ENCODE measurements at regions not wholly inside any gene's neighbourhood (a gene's known extent, or its start where the extent isn't known, plus 50 kb on each side); places are given as distances from the start of the nearest gene placed in this dataset.

- no peak overlapping the region for H3K4me3 ChIP-seq
- no peaks in the 10 kb centered on the region for H3K27me3 ChIP-seq
- DNase-seq (ENCODE audit: low spot score): no peak
- TF ChIP-seq CTCF (IDR thresholded peaks at IDR 0.05): no peak
- no peaks in the 10 kb centered on the region for H3K9me3 ChIP-seq
- no peaks in the 10 kb centered on the region for H3K4me1 ChIP-seq
- H3K27ac ChIP-seq: no peak overlapping the region
- no peaks in the 10 kb centered on the region for H3K36me3 ChIP-seq
Measured at GRCh38 chr7:136527554-136527953, 340.9 kb upstream of the CHRM2 start.

- Histone ChIP-seq H3K27ac (no peak overlapping the region), H3K4me3 (no peak overlapping the region), H3K9me3 (no peaks in the 10 kb centered on the region), H3K36me3 (no peaks in the 10 kb centered on the region), H3K4me1 (no peaks in the 10 kb centered on the region), H3K27me3 (no peaks in the 10 kb centered on the region)
- DNase-seq (ENCODE audit: low spot score): no peak
- TF ChIP-seq CTCF (IDR thresholded peaks at IDR 0.05): no peak
Measured at GRCh38 chr7:136526408-136527105, 341.9 kb upstream of the CHRM2 start.

GRCh38 chr7:136523571-136523970 lies 344.9 kb upstream of the CHRM2 start:
- H3K27me3 ChIP-seq: no peaks in the 10 kb centered on the region
- TF ChIP-seq CTCF (IDR thresholded peaks at IDR 0.05): no peak
- no peak for DNase-seq (ENCODE audit: low spot score)
- no peaks in the 10 kb centered on the region for H3K9me3 ChIP-seq
- no peak overlapping the region for H3K4me3 ChIP-seq
- H3K27ac ChIP-seq: no peak overlapping the region
- no peaks in the 10 kb centered on the region for H3K4me1 ChIP-seq
- no peaks in the 10 kb centered on the region for H3K36me3 ChIP-seq

GRCh38 chr7:136517971-136518370 lies 350.5 kb upstream of the CHRM2 start:
- Histone ChIP-seq H3K9me3 (no peaks in the 10 kb centered on the region), H3K4me1 (no peaks in the 10 kb centered on the region), H3K27ac (no peak overlapping the region), H3K4me3 (no peak overlapping the region), H3K27me3 (no peaks in the 10 kb centered on the region), H3K36me3 (no peaks in the 10 kb centered on the region)
- DNase-seq (ENCODE audit: low spot score): no peak
- TF ChIP-seq CTCF (IDR thresholded peaks at IDR 0.05): no peak

GRCh38 chr7:136514776-136515175 lies 353.7 kb upstream of the CHRM2 start:
- no peaks in the 10 kb centered on the region for H3K36me3 ChIP-seq
- DNase-seq (ENCODE audit: low spot score): no peak
- H3K4me3 ChIP-seq: no peak overlapping the region
- no peak overlapping the region for H3K27ac ChIP-seq
- H3K4me1 ChIP-seq: no peaks in the 10 kb centered on the region
- no peak for TF ChIP-seq CTCF (IDR thresholded peaks at IDR 0.05)
- no peaks in the 10 kb centered on the region for H3K9me3 ChIP-seq
- no peaks in the 10 kb centered on the region for H3K27me3 ChIP-seq

- H3K36me3 ChIP-seq: no peaks in the 10 kb centered on the region
- no peaks in the 10 kb centered on the region for H3K27me3 ChIP-seq
- H3K4me1 ChIP-seq: no peaks in the 10 kb centered on the region
- H3K27ac ChIP-seq: no peak overlapping the region
- no peak for DNase-seq (ENCODE audit: low spot score)
- H3K9me3 ChIP-seq: no peaks in the 10 kb centered on the region
- no peak for TF ChIP-seq CTCF (IDR thresholded peaks at IDR 0.05)
- no peak overlapping the region for H3K4me3 ChIP-seq
Measured at GRCh38 chr7:136513744-136514143, 354.7 kb upstream of the CHRM2 start.
